ENCODE measurements at regions not wholly inside any gene's neighbourhood (a gene's known extent, or its start where the extent isn't known, plus 50 kb on each side); places are given as distances from the start of the nearest gene placed in this dataset.

GRCh38 chr18:57223144-57223870 is 76.4 kb downstream of the BOD1L2 start:
- TF ChIP-seq ZC3H10 (CRISPR knock-in tag; IDR thresholded peaks at IDR 0.05) (no peak), TOX (CRISPR knock-in tag; IDR thresholded peaks at IDR 0.05; ENCODE audit: borderline replicate concordance) (no peak), PATZ1 (CRISPR knock-in tag; IDR thresholded peaks at IDR 0.05; ENCODE audit: borderline replicate concordance) (no peak), GLIS3 (CRISPR knock-in tag; IDR thresholded peaks at IDR 0.05) (no peak)

Measured in SK-N-SH treated with all-trans-retinoic acid at 6 μM for 48 hours (cell line).